Liver (tissue), 8 donors: ENCODE measurements at regions not wholly inside any gene's neighbourhood (a gene's known extent, or its start where the extent isn't known, plus 50 kb on each side); places are given as distances from the start of the nearest gene placed in this dataset.

ENCODE experiments used
- DNase-seq: peaks from one replicate; pipeline ENCODE4 v3.0.0-alpha.2; 2017; ENCODE audit warnings: low spot score
- H3K27ac ChIP-seq, 2 donors: one replicate each; pipeline ENCODE4 v1.7.0; 2013; ENCODE audit warnings: inconsistent platforms in 2 of 2, low read length in 2 of 2, control low read depth in 1 of 2, low read depth in 1 of 2, mild to moderate bottlenecking in 1 of 2
- H3K27me3 ChIP-seq, 4 donors: one replicate each; pipeline versions ENCODE4 v1.6.1 to v1.7.0; 2013; ENCODE audit warnings: low read length in 3 of 4, inconsistent platforms in 1 of 4, mild to moderate bottlenecking in 1 of 4, moderate library complexity in 1 of 4; ENCODE audit not compliant: control insufficient read depth in 4 of 4, insufficient read depth in 4 of 4
- H3K36me3 ChIP-seq, 4 donors: one replicate each; pipeline versions ENCODE4 v1.6.1 to v1.7.0; 2013; ENCODE audit warnings: low read length in 3 of 4, mild to moderate bottlenecking in 3 of 4, low read depth in 1 of 4, moderate library complexity in 1 of 4; ENCODE audit not compliant: control insufficient read depth in 4 of 4, insufficient read depth in 3 of 4
- H3K4me1 ChIP-seq, 4 donors: one replicate each; pipeline versions ENCODE4 v1.6.1 to v1.7.0; 2013; ENCODE audit warnings: low read length in 3 of 4, mild to moderate bottlenecking in 3 of 4, moderate library complexity in 1 of 4; ENCODE audit not compliant: control insufficient read depth in 4 of 4, insufficient read depth in 4 of 4
- H3K4me3 ChIP-seq, 3 donors: one replicate each; pipeline versions ENCODE4 v1.6.1 to v1.7.0; 2013; ENCODE audit warnings: low read length in 3 of 3, control low read depth in 1 of 3, low read depth in 1 of 3, mild to moderate bottlenecking in 1 of 3
- H3K9ac ChIP-seq, 2 donors: one replicate each; pipeline ENCODE4 v1.7.0; 2013; ENCODE audit warnings: low read length in 2 of 2, mild to moderate bottlenecking in 2 of 2, moderate library complexity in 2 of 2, control low read depth in 1 of 2, low read depth in 1 of 2
- H3K9me3 ChIP-seq, 4 donors: one replicate each; pipeline versions ENCODE4 v1.6.1 to v1.7.0; 2013; ENCODE audit warnings: low read length in 3 of 4; ENCODE audit not compliant: control insufficient read depth in 4 of 4
- FOXA1 ChIP-seq: IDR thresholded peaks from 2 replicates; pipeline ENCODE4 v1.6.1; 2016; ENCODE audit warnings: antibody characterized with exemption
- FOXA2 ChIP-seq: IDR thresholded peaks from 2 replicates; pipeline ENCODE4 v1.6.1; 2016; ENCODE audit warnings: antibody characterized with exemption
- GABPA ChIP-seq, 2 donors: IDR thresholded peaks in 1 of 2; conservative IDR thresholded peaks in 1 of 2; 2 replicates each; pipeline ENCODE4 v1.6.1; 2016; ENCODE audit warnings: antibody characterized with exemption in 2 of 2, mild to moderate bottlenecking in 1 of 2, moderate library complexity in 1 of 2
- HNF4A ChIP-seq, 2 donors: conservative IDR thresholded peaks; 2 replicates each; pipeline ENCODE4 v1.6.1; 2016; ENCODE audit warnings: antibody characterized with exemption in 2 of 2, mild to moderate bottlenecking in 2 of 2
- JUND ChIP-seq, 2 donors: IDR thresholded peaks; 2 replicates each; pipeline ENCODE4 v1.6.1; 2016; ENCODE audit warnings: antibody characterized with exemption in 2 of 2
- NR2F2 ChIP-seq: IDR thresholded peaks from 2 replicates; pipeline ENCODE4 v1.6.1; 2016; ENCODE audit warnings: antibody characterized with exemption
- RAD21 ChIP-seq, 2 donors: IDR thresholded peaks; 2 replicates each; pipeline ENCODE4 v1.6.1; 2016; ENCODE audit warnings: antibody characterized with exemption in 2 of 2, mild to moderate bottlenecking in 2 of 2
- RXRA ChIP-seq, 2 donors: IDR thresholded peaks; 2 replicates each; pipeline ENCODE4 v1.6.1; 2017 to 2018; ENCODE audit warnings: antibody characterized with exemption in 2 of 2, mild to moderate bottlenecking in 1 of 2
- SP1 ChIP-seq: IDR thresholded peaks from 2 replicates; pipeline ENCODE4 v1.6.1; 2018; ENCODE audit warnings: antibody characterized with exemption, mild to moderate bottlenecking
- TAF1 ChIP-seq: conservative IDR thresholded peaks from 2 replicates; pipeline ENCODE4 v1.6.1; 2016; ENCODE audit warnings: antibody characterized with exemption, mild to moderate bottlenecking
- YY1 ChIP-seq: IDR thresholded peaks from 2 replicates; pipeline ENCODE4 v1.6.1; 2016; ENCODE audit warnings: antibody characterized with exemption, mild to moderate bottlenecking
- WGBS: extraction: QIAGEN DNeasy Blood & Tissue Kit; methylation state at CpG from one replicate; pipeline ENCODE4 v1.1.7; 2013; 5-methylcytosine and 5-hydroxymethylcytosine counted together
- TF ChIP-seq, protein P1 (sequence below): IDR thresholded peaks from 2 replicates; pipeline ENCODE4 v1.6.1; 2016; ENCODE audit warnings: antibody characterized with exemption
- TF ChIP-seq, protein P2 (sequence below): IDR thresholded peaks from 2 replicates; pipeline ENCODE4 v1.6.1; 2016; ENCODE audit warnings: antibody characterized with exemption
- TF ChIP-seq, protein P3 (sequence below): fragments of 150-350 bp; IDR thresholded peaks from 2 replicates; pipeline ENCODE4 v1.5.1; 2017; ENCODE audit warnings: improper control_type of control experiment, low read depth, low read length; ENCODE audit not compliant: missing input control
- TF ChIP-seq, protein P4 (sequence below): IDR thresholded peaks from 2 replicates; pipeline ENCODE4 v1.6.1; 2016; ENCODE audit warnings: antibody characterized with exemption, mild to moderate bottlenecking
- TF ChIP-seq, protein P5 (sequence below): IDR thresholded peaks from 2 replicates; pipeline ENCODE4 v1.6.1; 2016; ENCODE audit warnings: antibody characterized with exemption
- donor health status: healthy.
- donor health status: healthy.
- donor health status: healthy.
- donor health status: healthy.
- donor health status: healthy.

DNA sequence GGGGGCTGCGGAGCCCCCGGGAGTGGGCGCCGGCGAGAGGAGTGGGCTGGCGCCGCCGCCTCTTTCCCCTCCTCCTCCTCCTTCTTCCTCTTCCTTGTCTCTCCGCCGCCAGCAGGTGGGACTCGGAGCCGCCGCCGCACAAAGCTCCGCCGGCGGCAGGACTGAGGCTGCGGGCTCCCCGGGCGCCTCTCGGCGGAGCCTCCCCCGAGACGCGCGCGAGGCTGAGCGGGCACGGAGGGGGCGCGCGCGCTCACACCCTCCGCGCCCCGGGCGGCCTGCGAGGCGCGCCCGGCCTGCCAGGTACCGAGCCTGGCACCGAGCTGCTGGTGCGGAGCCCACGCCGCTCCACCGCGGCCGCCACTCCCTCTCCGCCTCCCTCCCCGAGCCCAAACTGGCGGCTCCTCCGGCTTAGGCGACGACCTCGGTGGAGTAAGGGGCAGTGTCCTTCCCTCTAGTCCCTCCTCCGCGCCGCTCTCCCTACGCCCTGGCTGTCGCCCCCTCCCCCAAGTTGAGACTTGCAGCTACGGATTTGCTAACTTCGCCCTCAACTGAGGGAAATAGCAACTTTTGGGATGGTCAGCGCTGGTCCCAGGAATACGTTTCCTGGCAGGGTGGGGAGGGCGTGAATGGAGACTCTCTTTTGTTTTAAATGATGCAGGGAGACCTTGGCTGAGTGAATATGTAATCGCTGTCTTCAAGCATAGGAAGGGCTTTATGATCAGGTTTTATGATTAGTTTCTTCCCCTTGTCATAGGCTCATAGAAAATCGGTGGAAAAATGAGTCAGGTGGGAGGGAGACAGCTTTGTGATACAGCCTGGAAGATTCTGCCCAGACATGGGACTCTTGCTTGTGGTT is 199.5 kb upstream of the CAND1 start:
- WGBS = 3% methylated on average over 68 of the region's 68 CpGs
- no peak overlapping the region for H3K27ac ChIP-seq
- DNase-seq = no peak
- TF ChIP-seq, protein P1, sequence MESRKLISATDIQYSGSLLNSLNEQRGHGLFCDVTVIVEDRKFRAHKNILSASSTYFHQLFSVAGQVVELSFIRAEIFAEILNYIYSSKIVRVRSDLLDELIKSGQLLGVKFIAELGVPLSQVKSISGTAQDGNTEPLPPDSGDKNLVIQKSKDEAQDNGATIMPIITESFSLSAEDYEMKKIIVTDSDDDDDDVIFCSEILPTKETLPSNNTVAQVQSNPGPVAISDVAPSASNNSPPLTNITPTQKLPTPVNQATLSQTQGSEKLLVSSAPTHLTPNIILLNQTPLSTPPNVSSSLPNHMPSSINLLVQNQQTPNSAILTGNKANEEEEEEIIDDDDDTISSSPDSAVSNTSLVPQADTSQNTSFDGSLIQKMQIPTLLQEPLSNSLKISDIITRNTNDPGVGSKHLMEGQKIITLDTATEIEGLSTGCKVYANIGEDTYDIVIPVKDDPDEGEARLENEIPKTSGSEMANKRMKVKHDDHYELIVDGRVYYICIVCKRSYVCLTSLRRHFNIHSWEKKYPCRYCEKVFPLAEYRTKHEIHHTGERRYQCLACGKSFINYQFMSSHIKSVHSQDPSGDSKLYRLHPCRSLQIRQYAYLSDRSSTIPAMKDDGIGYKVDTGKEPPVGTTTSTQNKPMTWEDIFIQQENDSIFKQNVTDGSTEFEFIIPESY = no peak
- TF ChIP-seq, protein P2, sequence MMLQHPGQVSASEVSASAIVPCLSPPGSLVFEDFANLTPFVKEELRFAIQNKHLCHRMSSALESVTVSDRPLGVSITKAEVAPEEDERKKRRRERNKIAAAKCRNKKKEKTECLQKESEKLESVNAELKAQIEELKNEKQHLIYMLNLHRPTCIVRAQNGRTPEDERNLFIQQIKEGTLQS = no peak
- TF ChIP-seq RAD21 (IDR thresholded peaks at IDR 0.05) (no peak), HNF4A (conservative IDR thresholded peaks at IDR 0.05) (no peak), TAF1 (no peak), FOXA1 (no peak), NR2F2 (no peak), JUND (IDR thresholded peaks at IDR 0.05) (no peak), RXRA (IDR thresholded peaks at IDR 0.05) (no peak)
- TF ChIP-seq, protein P3, sequence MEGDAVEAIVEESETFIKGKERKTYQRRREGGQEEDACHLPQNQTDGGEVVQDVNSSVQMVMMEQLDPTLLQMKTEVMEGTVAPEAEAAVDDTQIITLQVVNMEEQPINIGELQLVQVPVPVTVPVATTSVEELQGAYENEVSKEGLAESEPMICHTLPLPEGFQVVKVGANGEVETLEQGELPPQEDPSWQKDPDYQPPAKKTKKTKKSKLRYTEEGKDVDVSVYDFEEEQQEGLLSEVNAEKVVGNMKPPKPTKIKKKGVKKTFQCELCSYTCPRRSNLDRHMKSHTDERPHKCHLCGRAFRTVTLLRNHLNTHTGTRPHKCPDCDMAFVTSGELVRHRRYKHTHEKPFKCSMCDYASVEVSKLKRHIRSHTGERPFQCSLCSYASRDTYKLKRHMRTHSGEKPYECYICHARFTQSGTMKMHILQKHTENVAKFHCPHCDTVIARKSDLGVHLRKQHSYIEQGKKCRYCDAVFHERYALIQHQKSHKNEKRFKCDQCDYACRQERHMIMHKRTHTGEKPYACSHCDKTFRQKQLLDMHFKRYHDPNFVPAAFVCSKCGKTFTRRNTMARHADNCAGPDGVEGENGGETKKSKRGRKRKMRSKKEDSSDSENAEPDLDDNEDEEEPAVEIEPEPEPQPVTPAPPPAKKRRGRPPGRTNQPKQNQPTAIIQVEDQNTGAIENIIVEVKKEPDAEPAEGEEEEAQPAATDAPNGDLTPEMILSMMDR = no peak
- peak overlapping the region; percentile 23 to 70 (median 33) for H3K4me3 ChIP-seq
- no peak overlapping the region for H3K9ac ChIP-seq
- H3K36me3 ChIP-seq = no peaks in the 10 kb centered on the region
- H3K9me3 ChIP-seq = no peaks in the 10 kb centered on the region
- H3K4me1 ChIP-seq = peaks cover 2 to 13% (median 7%) of the 10 kb centered on the region in 4 donors
- peaks cover 0 to 25% (median 1%) of the 10 kb centered on the region in 4 donors for H3K27me3 ChIP-seq

DNA sequence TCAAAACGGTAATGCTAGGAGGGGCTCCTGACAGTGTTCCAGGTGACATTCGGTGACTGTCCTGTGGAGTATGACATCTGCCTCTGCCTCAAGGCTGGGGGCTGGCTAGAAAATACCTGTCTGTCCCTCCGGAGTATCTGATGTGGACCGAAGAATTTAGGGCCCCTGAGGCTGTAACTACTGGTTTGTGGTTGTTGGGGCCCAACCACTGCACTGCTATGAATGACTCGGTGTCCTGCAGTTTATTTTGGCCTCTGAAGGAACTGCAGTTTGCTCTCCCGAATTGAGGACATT is 198.9 kb upstream of the CAND1 start:
- Histone ChIP-seq H3K9ac (no peak overlapping the region), H3K36me3 (no peaks in the 10 kb centered on the region), H3K4me1 (peaks cover 2 to 13% (median 7%) of the 10 kb centered on the region in 4 donors), H3K4me3 (no peak overlapping the region), H3K27ac (no peak overlapping the region), H3K9me3 (no peaks in the 10 kb centered on the region), H3K27me3 (peaks cover 0 to 22% (median 2%) of the 10 kb centered on the region in 4 donors)
- TF ChIP-seq YY1 = no peak
- TF ChIP-seq RAD21 (IDR thresholded peaks at IDR 0.05) = no peak
- TF ChIP-seq, protein P4, sequence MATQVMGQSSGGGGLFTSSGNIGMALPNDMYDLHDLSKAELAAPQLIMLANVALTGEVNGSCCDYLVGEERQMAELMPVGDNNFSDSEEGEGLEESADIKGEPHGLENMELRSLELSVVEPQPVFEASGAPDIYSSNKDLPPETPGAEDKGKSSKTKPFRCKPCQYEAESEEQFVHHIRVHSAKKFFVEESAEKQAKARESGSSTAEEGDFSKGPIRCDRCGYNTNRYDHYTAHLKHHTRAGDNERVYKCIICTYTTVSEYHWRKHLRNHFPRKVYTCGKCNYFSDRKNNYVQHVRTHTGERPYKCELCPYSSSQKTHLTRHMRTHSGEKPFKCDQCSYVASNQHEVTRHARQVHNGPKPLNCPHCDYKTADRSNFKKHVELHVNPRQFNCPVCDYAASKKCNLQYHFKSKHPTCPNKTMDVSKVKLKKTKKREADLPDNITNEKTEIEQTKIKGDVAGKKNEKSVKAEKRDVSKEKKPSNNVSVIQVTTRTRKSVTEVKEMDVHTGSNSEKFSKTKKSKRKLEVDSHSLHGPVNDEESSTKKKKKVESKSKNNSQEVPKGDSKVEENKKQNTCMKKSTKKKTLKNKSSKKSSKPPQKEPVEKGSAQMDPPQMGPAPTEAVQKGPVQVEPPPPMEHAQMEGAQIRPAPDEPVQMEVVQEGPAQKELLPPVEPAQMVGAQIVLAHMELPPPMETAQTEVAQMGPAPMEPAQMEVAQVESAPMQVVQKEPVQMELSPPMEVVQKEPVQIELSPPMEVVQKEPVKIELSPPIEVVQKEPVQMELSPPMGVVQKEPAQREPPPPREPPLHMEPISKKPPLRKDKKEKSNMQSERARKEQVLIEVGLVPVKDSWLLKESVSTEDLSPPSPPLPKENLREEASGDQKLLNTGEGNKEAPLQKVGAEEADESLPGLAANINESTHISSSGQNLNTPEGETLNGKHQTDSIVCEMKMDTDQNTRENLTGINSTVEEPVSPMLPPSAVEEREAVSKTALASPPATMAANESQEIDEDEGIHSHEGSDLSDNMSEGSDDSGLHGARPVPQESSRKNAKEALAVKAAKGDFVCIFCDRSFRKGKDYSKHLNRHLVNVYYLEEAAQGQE = no peak
- TF ChIP-seq, protein P5, sequence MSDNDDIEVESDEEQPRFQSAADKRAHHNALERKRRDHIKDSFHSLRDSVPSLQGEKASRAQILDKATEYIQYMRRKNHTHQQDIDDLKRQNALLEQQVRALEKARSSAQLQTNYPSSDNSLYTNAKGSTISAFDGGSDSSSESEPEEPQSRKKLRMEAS = no peak
- TF ChIP-seq, protein P3 = no peak
- TF ChIP-seq, protein P2 = no peak
- no peak for TF ChIP-seq FOXA1
- TF ChIP-seq GABPA (IDR thresholded peaks at IDR 0.05 in 1 of 2, conservative IDR thresholded peaks at IDR 0.05 in 1 of 2) = no peak
- TF ChIP-seq JUND (IDR thresholded peaks at IDR 0.05) = no peak
- no peak for TF ChIP-seq FOXA2
- TF ChIP-seq RXRA (IDR thresholded peaks at IDR 0.05) = no peak
- no peak for TF ChIP-seq TAF1
- TF ChIP-seq SP1 = no peak
- TF ChIP-seq, protein P1 = no peak
- DNase-seq = no peak
- WGBS = 66% methylated on average over 6 of the region's 6 CpGs
